GM18861 (cell line): ENCODE measurements at regions not wholly inside any gene's neighbourhood (a gene's known extent, or its start where the extent isn't known, plus 50 kb on each side); places are given as distances from the start of the nearest gene placed in this dataset.

Experiments used
- ATAC-seq: cut with Tn5 transposase; IDR thresholded peaks from one replicate; pipeline ENCODE4 v1.9.1; 2021; ENCODE audit not compliant: unreplicated experiment

GRCh38 chr12:86837246-86837645, 581.1 kb upstream of the MGAT4C start:
- no peak for ATAC-seq

- ATAC-seq, result no peak
Measured at GRCh38 chr12:86834217-86834616, 578.0 kb upstream of the MGAT4C start.

DNA sequence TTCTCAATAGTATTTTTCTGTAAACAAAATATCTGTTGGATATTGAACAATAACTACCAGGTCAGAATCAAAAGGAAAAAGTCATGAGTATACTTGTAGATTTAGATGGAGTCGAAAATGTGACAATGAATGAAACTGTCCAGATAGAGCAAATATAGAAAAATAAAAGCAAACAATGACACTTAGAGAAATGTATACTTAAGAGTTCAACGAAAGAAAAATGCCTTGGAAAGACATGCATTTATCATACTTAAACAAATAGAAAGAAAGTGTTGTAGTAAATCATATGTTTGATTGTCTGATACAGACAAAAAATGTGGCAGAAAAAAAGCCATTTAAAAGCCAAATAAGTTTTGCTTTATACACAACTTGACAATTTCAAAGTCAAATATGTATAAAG, 571.2 kb upstream of the MGAT4C start:
- no peak for ATAC-seq

GRCh38 chr12:86826051-86826450, 569.9 kb upstream of the MGAT4C start:
- ATAC-seq, result no peak

DNA sequence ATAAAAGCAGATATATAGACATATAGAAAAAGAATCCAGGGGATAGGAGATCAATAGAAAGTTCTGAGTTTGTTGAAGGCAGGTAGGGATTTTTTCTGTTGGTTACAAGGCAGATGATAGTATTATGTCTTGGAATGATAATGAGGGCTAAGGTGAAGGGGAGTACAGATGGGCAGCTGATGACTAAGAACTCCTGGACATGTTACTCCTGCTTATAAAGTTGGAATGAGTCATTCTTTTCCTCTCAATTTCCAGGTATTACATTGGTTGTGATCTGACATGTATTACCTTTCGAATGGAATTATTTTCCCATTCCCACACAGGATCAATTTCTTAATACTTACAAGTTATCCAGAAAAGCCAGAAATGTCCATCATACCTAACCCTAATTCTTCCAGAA, 545.2 kb upstream of the MGAT4C start:
- ATAC-seq, result no peak

DNA sequence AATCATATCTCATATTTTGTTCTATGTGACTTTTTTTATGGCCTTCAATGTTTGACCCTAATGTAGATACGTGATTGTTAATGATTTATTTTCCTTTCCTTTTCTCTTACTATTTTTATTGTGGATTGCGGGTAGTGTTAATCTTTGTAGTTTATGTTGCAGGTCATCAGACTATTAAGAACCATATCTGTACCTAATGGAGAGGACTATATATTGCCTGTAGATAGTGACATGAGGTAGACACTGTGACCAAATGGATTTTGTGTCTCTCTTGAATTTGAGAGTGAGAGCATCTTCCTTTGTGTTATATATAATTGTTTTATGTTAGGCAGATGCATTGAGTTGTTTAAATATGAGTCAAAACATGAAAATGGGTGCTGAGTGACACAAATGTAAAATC, 543.4 kb upstream of the MGAT4C start:
- ATAC-seq, result no peak

DNA sequence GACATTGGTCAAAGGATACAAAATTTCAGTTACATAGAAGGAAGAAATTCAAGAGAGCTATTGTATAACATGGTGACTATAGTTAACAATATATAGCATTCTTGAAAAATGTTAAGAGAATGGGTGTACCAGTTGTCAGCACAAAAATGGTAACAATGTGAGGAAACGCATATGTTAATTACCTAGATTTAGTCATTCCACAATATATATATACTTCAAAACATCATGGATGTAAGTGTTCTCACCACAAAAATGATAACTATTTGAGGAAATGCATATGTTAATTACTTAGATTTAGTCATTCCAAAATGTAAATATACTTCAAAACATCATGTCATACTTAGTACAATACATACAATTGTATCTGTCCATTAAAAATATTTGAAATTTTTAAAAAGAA, 540.4 kb upstream of the MGAT4C start:
- no peak for ATAC-seq

- ATAC-seq, result no peak
Measured at GRCh38 chr12:86788661-86789060, 532.5 kb upstream of the MGAT4C start.

- no peak for ATAC-seq
Measured at GRCh38 chr12:86787419-86787818, 531.2 kb upstream of the MGAT4C start.

DNA sequence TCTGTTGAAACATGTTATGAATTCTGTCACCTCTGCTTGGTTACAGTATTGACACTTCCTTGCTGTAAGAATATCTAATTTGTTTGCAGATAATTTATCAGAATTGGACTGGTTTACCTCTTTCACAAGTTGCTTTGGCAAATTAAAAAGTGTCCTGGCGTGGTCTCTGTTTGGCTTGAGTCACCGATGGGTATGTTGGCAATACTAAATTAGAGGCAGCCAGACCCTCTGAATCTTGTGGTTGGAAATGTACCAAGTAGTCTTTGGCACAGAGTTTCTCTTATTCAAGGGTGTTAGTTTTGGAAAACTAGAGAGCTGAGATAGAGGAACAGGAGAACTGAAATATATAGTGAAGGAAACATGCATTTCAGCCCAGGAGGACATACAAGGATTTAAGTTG, 521.1 kb upstream of the MGAT4C start:
- no peak for ATAC-seq

DNA sequence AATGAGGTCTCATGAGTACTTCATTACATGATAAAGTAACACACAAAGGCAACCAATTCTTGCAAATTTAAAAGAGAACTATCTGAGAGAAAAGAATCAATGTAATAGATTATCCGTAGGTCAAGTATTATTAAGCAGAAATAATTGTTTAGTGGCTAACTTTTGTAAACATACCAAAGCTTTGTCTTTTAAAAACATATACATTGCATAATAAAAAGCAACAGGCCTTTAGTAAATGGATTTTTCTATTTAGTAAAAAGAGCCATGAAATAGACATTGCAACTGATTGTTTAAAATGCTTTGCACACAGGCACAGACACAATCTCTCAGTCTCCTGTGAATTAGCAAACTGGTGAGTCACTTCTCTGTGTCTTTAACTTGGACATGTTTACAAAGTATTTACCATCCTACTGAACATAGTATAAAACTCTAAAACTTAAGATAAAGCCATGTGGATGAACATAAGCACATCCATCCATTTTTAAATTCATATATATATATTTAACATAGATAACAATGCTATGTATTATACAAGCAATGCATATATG, 518.7 kb upstream of the MGAT4C start:
- no peak for ATAC-seq

DNA sequence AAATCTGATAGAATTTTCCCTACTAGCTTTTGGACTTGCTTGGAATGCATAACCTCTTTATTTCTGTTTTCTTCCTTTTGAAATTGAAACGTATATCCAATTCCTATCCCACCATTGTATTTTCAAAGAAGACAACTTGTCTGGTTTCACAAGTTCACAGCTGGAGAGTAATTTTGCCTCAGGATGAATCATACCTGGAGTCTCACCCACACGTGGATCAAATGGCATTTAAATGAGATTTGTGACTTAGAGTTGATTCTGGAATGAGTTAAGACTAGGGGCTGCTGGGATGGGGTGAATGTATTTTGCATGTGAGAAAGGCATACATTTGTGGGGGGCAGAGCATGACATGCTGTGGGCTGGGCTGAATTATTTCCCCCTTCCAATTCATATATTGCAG, 516.5 kb upstream of the MGAT4C start:
- ATAC-seq, result no peak

GRCh38 chr12:86770871-86771270, 514.7 kb upstream of the MGAT4C start:
- ATAC-seq, result no peak

- no peak for ATAC-seq
Measured at GRCh38 chr12:86748894-86749293, 492.7 kb upstream of the MGAT4C start.

DNA sequence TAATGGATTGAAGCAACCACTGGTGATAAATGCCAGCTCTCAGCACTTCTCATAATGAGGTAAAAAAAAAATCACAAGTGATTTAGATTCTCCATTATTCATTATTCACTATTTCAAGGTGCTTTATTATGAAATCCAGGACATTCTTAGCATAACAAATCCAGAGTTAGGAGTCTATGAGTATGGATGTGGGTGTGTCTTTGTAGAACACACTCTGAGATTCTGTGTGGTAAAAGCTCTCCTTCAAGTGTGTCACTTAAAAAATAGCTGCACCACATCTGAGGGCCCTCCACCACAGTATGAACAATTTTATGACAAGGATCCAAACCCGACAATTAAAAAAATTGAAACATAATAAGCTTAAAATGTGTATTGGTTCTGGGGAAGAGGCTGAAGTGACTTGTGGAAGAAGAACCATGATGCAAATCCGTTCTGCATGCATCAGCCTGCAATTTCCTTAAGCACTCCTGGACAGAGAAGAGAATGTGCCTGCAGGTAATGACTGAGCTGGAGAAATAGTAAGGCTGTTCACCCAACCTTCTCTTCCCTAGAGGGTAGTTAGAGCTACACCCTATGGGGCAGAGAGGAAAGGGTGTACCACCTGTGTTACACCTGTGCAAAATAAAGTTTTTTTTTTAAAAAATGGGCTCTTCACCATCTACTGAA, 488.5 kb upstream of the MGAT4C start:
- no peak for ATAC-seq

GRCh38 chr12:86743875-86744536, 487.8 kb upstream of the MGAT4C start:
- ATAC-seq, result no peak

DNA sequence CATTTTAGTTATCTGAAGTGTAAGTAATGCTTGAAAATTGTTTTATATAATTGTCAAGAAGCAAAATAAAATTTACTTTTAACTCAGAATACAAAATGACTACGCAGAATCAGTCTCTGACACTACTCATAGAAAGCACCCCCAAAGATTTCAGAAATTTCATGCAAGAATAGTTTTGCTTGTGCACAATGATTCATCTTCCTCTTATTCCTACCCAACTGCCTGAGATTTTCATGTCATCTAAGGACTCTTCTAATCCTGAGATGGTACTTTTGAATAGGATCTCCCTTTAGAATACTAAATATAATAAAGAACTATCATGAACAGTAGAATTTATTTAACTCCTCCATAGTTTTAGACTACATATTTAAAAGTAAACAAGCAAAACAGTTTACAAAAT, 485.3 kb upstream of the MGAT4C start:
- no peak for ATAC-seq

DNA sequence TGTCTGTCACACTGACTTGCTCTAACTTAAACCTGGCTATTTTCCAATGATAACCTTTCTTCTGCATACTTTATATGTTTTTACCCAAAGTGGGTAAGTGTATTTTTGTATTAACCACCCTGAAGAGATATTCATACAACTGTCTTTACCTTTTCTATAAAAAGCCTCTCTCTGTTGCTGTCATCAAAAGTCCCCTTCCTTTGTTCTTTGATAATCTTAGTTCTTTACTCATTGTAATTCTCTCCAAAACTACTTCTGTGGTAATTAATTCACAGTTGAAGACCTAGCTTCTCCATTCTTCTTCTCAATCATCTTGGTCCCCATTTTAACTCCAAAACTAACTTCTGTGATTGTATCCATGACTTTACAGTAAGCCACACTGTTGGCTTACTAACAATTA, 479.7 kb upstream of the MGAT4C start:
- no peak for ATAC-seq

GRCh38 chr12:86735072-86735471, 478.9 kb upstream of the MGAT4C start:
- ATAC-seq, result no peak

- no peak for ATAC-seq
Measured at GRCh38 chr12:86730233-86730632, 474.0 kb upstream of the MGAT4C start.

- ATAC-seq, result no peak
Measured at GRCh38 chr12:86729739-86730138, 473.5 kb upstream of the MGAT4C start.

DNA sequence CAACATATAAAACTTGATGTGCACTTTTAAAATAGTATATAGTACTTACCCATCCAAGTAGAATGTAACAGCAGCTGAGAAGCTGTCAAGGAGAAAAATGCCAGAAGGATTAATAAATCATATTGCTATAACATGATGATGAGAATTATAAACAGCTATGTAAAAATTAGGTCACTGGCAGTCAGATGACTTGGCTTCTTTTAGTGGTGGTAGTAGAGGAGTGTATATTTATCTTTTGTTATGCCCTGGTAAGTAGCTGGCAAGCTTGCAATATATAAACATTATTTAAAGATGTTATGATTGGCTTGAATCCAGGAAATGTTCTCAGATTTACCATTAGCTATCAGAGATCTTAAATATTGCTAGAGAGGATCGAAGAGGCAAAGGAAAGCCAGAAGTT, 471.0 kb upstream of the MGAT4C start:
- no peak for ATAC-seq

GRCh38 chr12:86724716-86725115, 468.5 kb upstream of the MGAT4C start:
- ATAC-seq, result no peak
